GM21717 (cell line): ENCODE measurements at regions not wholly inside any gene's neighbourhood (a gene's known extent, or its start where the extent isn't known, plus 50 kb on each side); places are given as distances from the start of the nearest gene placed in this dataset.
"Not testable (repeated sequence)": the region's sequence is repeated elsewhere in the genome, so short reads cannot be mapped to it uniquely, and the experiment has no call there.

Experiments used
- ATAC-seq: cut with Tn5 transposase; IDR thresholded peaks from one replicate; pipeline ENCODE4 v1.9.1; 2021; ENCODE audit warnings: mild to moderate bottlenecking, moderate library complexity; ENCODE audit not compliant: unreplicated experiment

GRCh38 chr21:17738176-17738953 lies 80.8 kb downstream of the C21orf91 start:
- no peak for ATAC-seq

GRCh38 chr21:17736072-17736471 lies 83.1 kb downstream of the C21orf91 start:
- no peak for ATAC-seq

GRCh38 chr21:17733209-17733608 lies 85.9 kb downstream of the C21orf91 start:
- ATAC-seq = no peak

DNA sequence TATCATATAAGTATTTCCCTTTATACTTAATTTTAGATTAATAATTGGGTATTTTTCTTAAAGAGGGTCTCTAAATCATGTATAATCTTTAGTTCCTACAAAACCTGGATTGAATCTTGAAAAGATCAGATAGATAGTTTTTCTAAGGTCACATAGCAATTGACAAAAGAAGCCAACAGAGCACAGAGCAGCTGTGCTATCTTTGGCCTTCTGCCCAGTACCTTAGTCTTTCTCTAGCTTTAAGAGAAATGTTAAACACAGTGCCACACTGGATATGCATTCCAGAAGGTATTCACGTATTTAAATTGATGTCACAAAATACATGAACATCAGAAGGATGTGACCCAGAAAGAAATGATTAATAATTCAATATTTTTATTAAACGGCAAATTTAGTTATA lies 86.8 kb downstream of the C21orf91 start:
- no peak for ATAC-seq

DNA sequence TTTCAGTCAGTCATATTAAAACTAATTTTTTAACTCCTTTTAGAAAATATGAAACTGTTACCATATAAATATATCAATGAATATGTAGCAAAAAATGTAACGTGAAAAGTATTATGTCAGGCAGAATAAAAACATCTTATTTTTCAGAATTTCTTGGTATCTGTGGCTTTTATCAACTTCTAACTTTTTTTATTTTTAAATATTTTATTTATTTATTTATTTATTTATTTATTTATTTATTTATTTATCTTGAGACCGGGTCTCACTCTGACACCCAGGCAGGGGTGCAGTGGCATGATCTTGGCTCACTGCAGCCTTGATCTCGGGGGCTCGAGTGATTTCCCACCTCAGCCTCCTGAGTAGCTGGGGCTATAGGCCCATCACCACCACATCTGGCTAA lies 87.6 kb downstream of the C21orf91 start:
- ATAC-seq = no peak

DNA sequence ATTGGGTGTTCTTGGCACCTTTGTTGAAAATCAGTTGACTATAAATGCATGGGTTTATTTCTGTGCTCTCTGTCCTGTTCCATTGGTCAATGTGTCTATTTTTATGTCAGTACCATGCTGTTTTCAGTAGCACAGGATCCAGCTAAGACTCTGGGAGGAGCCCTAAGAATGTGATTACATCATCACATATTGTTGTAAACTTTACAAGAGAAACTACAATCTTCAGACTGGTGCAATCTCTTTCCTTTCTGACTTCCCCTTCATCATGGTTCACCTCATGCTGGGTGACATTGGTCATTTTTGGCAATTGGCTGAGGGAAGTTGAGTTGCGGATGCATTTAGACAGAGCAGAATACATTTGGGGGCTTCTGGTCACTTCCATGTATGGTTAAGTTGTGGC lies 88.4 kb downstream of the C21orf91 start:
- no peak for ATAC-seq

GRCh38 chr21:17729455-17729854 lies 89.7 kb downstream of the C21orf91 start:
- ATAC-seq = no peak

DNA sequence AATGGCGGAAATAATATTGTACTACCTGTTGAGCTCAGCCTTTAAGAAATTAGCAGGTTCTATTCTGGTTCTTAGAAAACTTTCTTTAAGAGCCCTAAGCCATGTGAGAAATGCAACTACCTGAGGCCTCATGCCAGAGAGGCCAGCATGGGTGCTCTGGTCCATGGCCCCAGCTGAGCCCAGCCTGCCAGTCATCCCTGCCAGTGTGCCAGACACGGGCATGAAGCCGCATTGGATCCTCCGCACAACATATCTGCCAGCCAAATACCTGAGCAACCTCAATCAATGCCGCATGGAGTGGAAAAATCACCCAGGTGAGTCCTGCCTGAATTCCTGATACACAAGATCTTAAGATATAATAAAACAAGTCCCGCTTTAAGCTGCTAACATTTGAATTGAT lies 91.8 kb downstream of the C21orf91 start:
- no peak for ATAC-seq

DNA sequence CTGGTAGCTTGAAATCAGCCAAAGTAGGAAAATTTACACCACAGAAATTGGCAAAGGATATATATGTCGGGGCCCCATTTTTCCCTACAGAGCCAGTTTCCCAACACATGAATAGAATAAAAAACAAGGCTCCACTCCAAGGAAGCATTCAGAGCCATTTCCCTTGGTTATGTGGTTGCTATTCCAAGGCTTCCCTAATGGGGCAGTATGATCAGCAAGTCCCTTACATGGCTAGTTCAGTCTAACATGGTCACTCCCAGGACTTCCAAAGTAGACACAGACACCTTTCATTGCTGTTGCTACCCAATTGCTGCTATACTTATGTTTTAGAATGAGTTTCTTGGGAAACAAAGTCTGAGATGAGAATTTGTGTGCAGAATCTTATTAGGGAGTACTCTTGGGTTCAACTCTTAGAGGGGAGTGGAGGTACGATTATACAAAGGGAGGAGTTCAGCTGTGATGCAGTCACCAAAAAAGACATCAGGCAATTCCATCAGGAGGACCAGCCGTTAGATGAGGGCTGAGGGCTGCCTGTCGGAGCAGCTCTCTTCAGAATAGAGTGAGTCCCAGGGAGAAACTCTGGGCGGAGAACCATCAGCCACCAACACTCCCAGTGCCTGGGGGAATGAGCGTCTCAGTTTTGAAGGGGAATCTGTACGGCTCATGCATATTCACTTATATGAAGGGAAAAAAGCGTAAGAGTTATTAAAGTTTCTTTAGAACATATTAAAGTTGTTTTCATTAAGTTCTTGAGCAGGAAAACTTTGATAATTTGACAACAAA lies 92.9 kb downstream of the C21orf91 start:
- no peak for ATAC-seq

DNA sequence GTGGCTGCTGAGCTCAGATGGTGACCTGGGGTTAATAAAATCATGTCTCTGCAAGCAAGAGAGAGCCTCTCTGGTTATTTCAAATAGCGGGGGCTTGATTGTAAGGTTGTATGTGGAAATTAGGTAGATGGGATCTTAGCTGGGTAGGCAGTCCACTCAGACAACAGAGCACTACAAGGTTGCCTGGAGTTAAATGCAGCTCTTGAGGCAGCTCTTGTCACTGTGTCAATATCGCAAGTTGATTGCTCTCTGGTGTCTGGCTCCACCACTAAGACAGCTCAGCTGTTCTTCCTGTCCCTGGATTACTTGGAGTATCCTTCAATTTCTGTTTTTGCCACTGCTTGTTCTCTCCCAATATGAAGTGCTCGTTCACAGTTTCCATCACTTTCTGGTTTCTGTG lies 93.8 kb downstream of the C21orf91 start:
- no peak for ATAC-seq

- ATAC-seq = no peak
These were observed 100.2 kb upstream of the BTG3 start for GRCh38 chr21:17712887-17713286.

DNA sequence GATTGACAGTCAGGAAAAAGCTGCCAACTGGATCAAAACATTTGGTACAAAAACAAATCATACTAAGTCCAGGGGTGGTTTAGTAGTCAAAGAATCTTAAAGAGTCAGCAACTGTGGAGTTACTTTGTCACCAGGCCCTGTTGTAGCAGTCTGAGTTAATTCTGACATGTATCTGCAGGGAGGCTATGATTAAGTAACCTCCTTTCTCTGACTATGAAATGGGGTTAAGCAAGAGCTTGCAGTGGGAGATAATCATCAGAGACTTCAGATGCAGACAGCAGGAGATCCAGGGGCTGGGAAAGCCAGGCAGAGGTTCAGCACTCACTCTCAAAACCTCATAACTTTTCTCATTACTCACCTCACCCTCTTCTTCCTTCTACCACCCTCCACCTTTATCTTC lies 99.2 kb upstream of the BTG3 start:
- ATAC-seq = no peak

DNA sequence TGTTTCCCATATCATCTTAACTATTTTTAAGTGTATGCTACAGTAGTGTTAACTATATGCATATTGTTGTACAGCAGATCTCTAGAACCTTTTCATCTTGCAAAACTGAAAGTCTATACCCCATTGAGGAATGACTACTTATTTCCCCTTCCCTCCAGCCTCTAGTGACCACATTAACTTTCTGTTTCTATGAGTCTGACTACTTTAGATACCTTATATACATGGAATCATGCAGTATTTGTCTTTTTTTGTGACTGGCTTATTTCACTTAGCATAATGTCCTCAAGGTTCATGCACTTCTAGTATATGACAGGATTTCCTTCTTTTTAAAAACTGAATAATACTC lies 96.5 kb upstream of the BTG3 start:
- peak; percentile 100 for ATAC-seq

- ATAC-seq = peak; percentile 32
These were observed 96.0 kb upstream of the BTG3 start for GRCh38 chr21:17708522-17709265.

- ATAC-seq = peak; percentile 67
These were observed 87.0 kb upstream of the BTG3 start for GRCh38 chr21:17699524-17700189.

GRCh38 chr21:17697473-17697872 lies 84.8 kb upstream of the BTG3 start:
- no peak for ATAC-seq

GRCh38 chr21:17694416-17694815 lies 81.7 kb upstream of the BTG3 start:
- not testable (repeated sequence) for ATAC-seq

- ATAC-seq = no peak
These were observed 81.1 kb upstream of the BTG3 start for GRCh38 chr21:17693801-17694200.

DNA sequence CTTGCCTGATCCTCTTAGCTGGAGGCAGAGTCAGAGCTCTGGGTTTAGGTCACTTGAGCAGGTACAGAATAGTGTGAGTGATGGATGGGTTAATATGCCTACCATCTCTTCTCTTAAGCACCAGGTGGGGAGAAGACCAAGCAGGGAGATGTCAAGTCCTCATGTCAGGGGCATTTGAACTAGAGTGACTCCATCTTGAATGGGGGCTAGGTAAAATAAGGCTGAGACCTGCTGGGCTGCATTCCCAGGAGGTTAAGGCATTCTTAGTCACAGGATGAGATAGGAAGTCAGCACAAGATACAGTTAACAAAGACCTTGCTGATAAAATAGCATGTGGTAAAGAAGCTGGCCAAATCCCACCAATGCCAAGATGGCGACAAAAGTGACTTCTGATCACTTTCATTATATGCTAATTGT lies 77.4 kb upstream of the BTG3 start:
- no peak for ATAC-seq

DNA sequence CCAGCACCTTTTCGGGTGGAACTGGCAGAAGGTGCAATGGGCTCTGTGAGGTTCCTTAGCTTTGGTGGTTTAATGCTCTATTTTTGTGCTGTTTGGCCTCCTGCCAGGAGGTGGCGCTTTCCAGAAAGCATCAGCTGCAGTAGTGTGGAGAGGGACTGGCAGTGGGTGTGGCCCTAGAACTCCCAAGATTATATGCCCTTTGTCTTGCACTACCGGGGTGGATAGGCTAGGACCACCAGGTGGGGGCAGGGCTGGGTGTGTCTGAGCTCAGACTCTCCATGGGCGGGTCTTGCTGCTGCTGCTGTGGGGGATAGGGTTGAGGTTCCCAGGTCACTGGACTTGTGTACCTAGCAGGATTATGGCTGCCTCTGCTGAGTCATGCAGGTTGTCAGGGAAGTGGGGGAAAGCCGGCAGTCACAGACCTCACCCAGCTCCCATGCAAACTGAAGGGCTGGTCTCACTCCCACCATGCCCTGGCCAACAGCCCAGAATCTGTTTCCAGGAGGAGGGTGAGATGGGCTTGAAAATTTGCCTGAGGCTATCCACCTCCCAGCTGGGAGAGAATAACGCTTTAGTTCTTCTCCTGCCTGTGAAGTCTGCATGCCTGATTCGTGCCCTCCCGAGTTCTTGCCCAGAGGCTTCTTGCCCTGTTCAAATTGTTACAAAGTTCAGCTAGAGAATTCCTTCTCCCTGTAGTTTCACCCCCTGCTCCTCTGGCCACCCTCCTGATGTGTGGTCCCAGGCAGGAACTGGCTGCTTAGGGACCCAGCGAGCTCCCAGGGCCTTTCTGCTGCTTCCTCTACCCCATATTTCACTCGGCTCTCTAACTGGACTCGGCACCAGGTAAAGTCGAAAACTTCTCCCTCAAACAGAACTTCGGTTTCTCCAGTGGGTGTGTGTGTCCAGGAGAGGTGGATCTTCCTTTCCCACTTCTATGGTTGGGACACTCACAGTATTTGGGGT lies 76.5 kb upstream of the BTG3 start:
- ATAC-seq = no peak
